Activated CD8-positive, alpha-beta T cell treated with anti-CD3 and anti-CD28 coated beads, Interleukin-2, amount 10 ng/mL, durations not matched to agents 7 days and 5 days (primary cell): ENCODE measurements at regions not wholly inside any gene's neighbourhood (a gene's known extent, or its start where the extent isn't known, plus 50 kb on each side); places are given as distances from the start of the nearest gene placed in this dataset.
A peak's percentile ranks its signal among the peaks of the same experiment; 100 is the strongest.
"Not testable (repeated sequence)": the region's sequence is repeated elsewhere in the genome, so short reads cannot be mapped to it uniquely, and the experiment has no call there.

Experiments
- ATAC-seq: fragments of 150-1000 bp; cut with Tn5 transposase; one replicate; pipeline ENCODE4 v1.10.0; 2021; ENCODE audit warnings: moderate library complexity
- CTCF ChIA-PET: fragments of 350-600 bp; sonication (Branson Sonifier 250); formaldehyde crosslinking; loops from one replicate; lab custom pipeline; 2021; ENCODE audit warnings: antibody characterized with exemption; lab: Charles Lee
- POLR2A ChIA-PET: fragments of 350-600 bp; sonication (Branson Sonifier 250); formaldehyde crosslinking; loops from one replicate; lab custom pipeline; 2021; ENCODE audit warnings: antibody characterized with exemption; lab: Charles Lee
- DNase-seq: peaks from one replicate; pipeline ENCODE4 v3.0.0-alpha.2; 2020
- H3K27ac Mint-ChIP-seq: one replicate; pipeline ENCODE4 v1.8.0; 2021; ENCODE audit warnings: mild to moderate bottlenecking, mixed read lengths
- H3K27me3 Mint-ChIP-seq: one replicate; pipeline ENCODE4 v1.8.0; 2021; ENCODE audit warnings: low read depth, mixed read lengths
- H3K36me3 Mint-ChIP-seq: one replicate; pipeline ENCODE4 v1.8.0; 2021; ENCODE audit warnings: low read depth, mixed read lengths
- H3K4me1 Mint-ChIP-seq: one replicate; pipeline ENCODE4 v1.8.0; 2021; ENCODE audit warnings: low read depth, mixed read lengths
- H3K4me3 Mint-ChIP-seq: one replicate; pipeline ENCODE4 v1.8.0; 2021; ENCODE audit warnings: mild to moderate bottlenecking, mixed read lengths
- H3K9me3 Mint-ChIP-seq: one replicate; pipeline ENCODE4 v1.8.0; 2022; ENCODE audit warnings: mixed read lengths; ENCODE audit not compliant: insufficient read depth

- H3K4me1 Mint-ChIP-seq, H3K36me3 Mint-ChIP-seq, DNase-seq, H3K9me3 Mint-ChIP-seq, POLR2A ChIA-PET, ATAC-seq, H3K27ac Mint-ChIP-seq, H3K4me3 Mint-ChIP-seq, H3K27me3 Mint-ChIP-seq: not testable (repeated sequence)
- CTCF ChIA-PET: interaction anchor here (1.0 kb wide), 1 partner anchor 103 kb away, joined by 3 read pairs; no protein-coding TSS in a partner anchor
Measured at GRCh38 chr7:55743454-55743717, 119.2 kb downstream of the SEPTIN14 start.

GRCh38 chr7:55742651-55743453 lies 119.7 kb downstream of the SEPTIN14 start:
- H3K4me3 Mint-ChIP-seq, POLR2A ChIA-PET, H3K27me3 Mint-ChIP-seq, H3K27ac Mint-ChIP-seq, H3K4me1 Mint-ChIP-seq, ATAC-seq, H3K9me3 Mint-ChIP-seq, H3K36me3 Mint-ChIP-seq: not testable (repeated sequence)
- CTCF ChIA-PET: interaction anchor here (1.0 kb wide), 1 partner anchor 102 kb away, joined by 3 read pairs; no protein-coding TSS in a partner anchor
- peak; percentile 21 for DNase-seq

GRCh38 chr7:55741721-55742631 lies 120.6 kb downstream of the SEPTIN14 start:
- H3K27me3 Mint-ChIP-seq, H3K4me3 Mint-ChIP-seq, DNase-seq, H3K27ac Mint-ChIP-seq, H3K36me3 Mint-ChIP-seq, H3K4me1 Mint-ChIP-seq, ATAC-seq, POLR2A ChIA-PET, H3K9me3 Mint-ChIP-seq, CTCF ChIA-PET: not testable (repeated sequence)

- H3K4me1 Mint-ChIP-seq, H3K27ac Mint-ChIP-seq, DNase-seq, POLR2A ChIA-PET, ATAC-seq, CTCF ChIA-PET, H3K36me3 Mint-ChIP-seq, H3K27me3 Mint-ChIP-seq, H3K9me3 Mint-ChIP-seq, H3K4me3 Mint-ChIP-seq: not testable (repeated sequence)
Measured at GRCh38 chr7:55740633-55741250, 121.8 kb downstream of the SEPTIN14 start.

GRCh38 chr7:55740053-55740452 lies 122.5 kb downstream of the SEPTIN14 start:
- H3K4me3 Mint-ChIP-seq, ATAC-seq, H3K4me1 Mint-ChIP-seq, DNase-seq, H3K27ac Mint-ChIP-seq, CTCF ChIA-PET, POLR2A ChIA-PET, H3K36me3 Mint-ChIP-seq, H3K27me3 Mint-ChIP-seq, H3K9me3 Mint-ChIP-seq: not testable (repeated sequence)

- H3K27me3 Mint-ChIP-seq, H3K36me3 Mint-ChIP-seq, DNase-seq, H3K9me3 Mint-ChIP-seq, CTCF ChIA-PET, POLR2A ChIA-PET, H3K4me3 Mint-ChIP-seq, H3K4me1 Mint-ChIP-seq, H3K27ac Mint-ChIP-seq, ATAC-seq: not testable (repeated sequence)
Measured at GRCh38 chr7:55736641-55737221, 125.8 kb downstream of the SEPTIN14 start.

GRCh38 chr7:55733241-55734140 lies 129.1 kb downstream of the SEPTIN14 start:
- CTCF ChIA-PET: no interaction called here
- no peaks in the 10 kb centered on the region for H3K27me3 Mint-ChIP-seq
- POLR2A ChIA-PET: no interaction called here
- H3K4me1 Mint-ChIP-seq: no peaks in the 10 kb centered on the region
- H3K27ac Mint-ChIP-seq: no peak overlapping the region
- H3K36me3 Mint-ChIP-seq: no peaks in the 10 kb centered on the region
- no peak overlapping the region for H3K4me3 Mint-ChIP-seq
- peaks cover 7% of the 10 kb centered on the region for H3K9me3 Mint-ChIP-seq
- no peak for ATAC-seq
- no peak for DNase-seq

GRCh38 chr7:55731931-55732330 lies 130.6 kb downstream of the SEPTIN14 start:
- Mint-ChIP-seq H3K36me3 (no peaks in the 10 kb centered on the region), H3K4me1 (no peaks in the 10 kb centered on the region), H3K27me3 (no peaks in the 10 kb centered on the region), H3K9me3 (peaks cover 7% of the 10 kb centered on the region), H3K27ac (no peak overlapping the region), H3K4me3 (no peak overlapping the region)
- ChIA-PET CTCF (no interaction called here), POLR2A (no interaction called here)
- ATAC-seq: no peak
- DNase-seq: no peak

GRCh38 chr7:55730197-55730596 lies 132.4 kb downstream of the SEPTIN14 start:
- ATAC-seq: no peak
- no peak overlapping the region for H3K4me3 Mint-ChIP-seq
- no peaks in the 10 kb centered on the region for H3K36me3 Mint-ChIP-seq
- no peak for DNase-seq
- no peaks in the 10 kb centered on the region for H3K4me1 Mint-ChIP-seq
- H3K9me3 Mint-ChIP-seq: peaks cover 7% of the 10 kb centered on the region
- H3K27me3 Mint-ChIP-seq: no peaks in the 10 kb centered on the region
- POLR2A ChIA-PET: no interaction called here
- no peak overlapping the region for H3K27ac Mint-ChIP-seq
- CTCF ChIA-PET: no interaction called here

GRCh38 chr7:55723621-55723941 lies 139.0 kb downstream of the SEPTIN14 start:
- no peak overlapping the region for H3K4me3 Mint-ChIP-seq
- ATAC-seq: no peak
- H3K9me3 Mint-ChIP-seq: no peaks in the 10 kb centered on the region
- H3K4me1 Mint-ChIP-seq: no peaks in the 10 kb centered on the region
- H3K27ac Mint-ChIP-seq: no peak overlapping the region
- ChIA-PET CTCF (no interaction called here), POLR2A (no interaction called here)
- H3K36me3 Mint-ChIP-seq: no peaks in the 10 kb centered on the region
- no peaks in the 10 kb centered on the region for H3K27me3 Mint-ChIP-seq
- DNase-seq: no peak
